H9 (cell line): ENCODE measurements at regions not wholly inside any gene's neighbourhood (a gene's known extent, or its start where the extent isn't known, plus 50 kb on each side); places are given as distances from the start of the nearest gene placed in this dataset.

Experiments used
- DNase-seq: peaks from one replicate; pipeline ENCODE4 v3.0.0-alpha.2; 2017
- H2AFZ ChIP-seq: one replicate; pipeline ENCODE4 v1.6.1; 2013; ENCODE audit warnings: mild to moderate bottlenecking, low read length, control low read depth, moderate library complexity
- H2AK5ac ChIP-seq: 2 replicates; pipeline ENCODE4 v1.6.1; 2013; ENCODE audit warnings: low read length, control low read depth, mixed read lengths; ENCODE audit not compliant: insufficient read length
- H2BK120ac ChIP-seq: one replicate; pipeline ENCODE4 v1.6.1; 2013; ENCODE audit warnings: low read depth, mild to moderate bottlenecking, low read length, control low read depth, inconsistent platforms; ENCODE audit not compliant: poor library complexity, severe bottlenecking
- H2BK12ac ChIP-seq: 2 replicates; pipeline ENCODE4 v1.6.1; 2013; ENCODE audit warnings: low read length, control low read depth, mixed read lengths, low read depth; ENCODE audit not compliant: insufficient read length
- H2BK15ac ChIP-seq: 2 replicates; pipeline ENCODE4 v1.6.1; 2013; ENCODE audit warnings: low read depth, low read length, control low read depth
- H2BK20ac ChIP-seq: one replicate; pipeline ENCODE4 v1.6.1; 2013; ENCODE audit warnings: low read depth, mild to moderate bottlenecking, low read length, control low read depth, inconsistent platforms; ENCODE audit not compliant: poor library complexity, severe bottlenecking
- H2BK5ac ChIP-seq: 2 replicates; pipeline ENCODE4 v1.6.1; 2013; ENCODE audit warnings: low read length, control low read depth, mixed read lengths; ENCODE audit not compliant: insufficient read length
- H3K14ac ChIP-seq: 2 replicates; pipeline ENCODE4 v1.6.1; 2013; ENCODE audit warnings: low read length, control low read depth; ENCODE audit not compliant: insufficient read depth
- H3K18ac ChIP-seq: 2 replicates; pipeline ENCODE4 v1.6.1; 2013; ENCODE audit warnings: low read depth, mild to moderate bottlenecking, mixed read lengths, low read length, control low read depth; ENCODE audit not compliant: insufficient read length
- H3K23ac ChIP-seq: 2 replicates; pipeline ENCODE4 v1.6.1; 2013; ENCODE audit warnings: low read length, control low read depth, mixed read lengths, low read depth; ENCODE audit not compliant: insufficient read length
- H3K23me2 ChIP-seq: 2 replicates; pipeline ENCODE4 v1.6.1; 2013; ENCODE audit warnings: low read depth, mild to moderate bottlenecking, mixed read lengths, low read length, control low read depth; ENCODE audit not compliant: insufficient read length, poor library complexity, severe bottlenecking
- H3K27ac ChIP-seq: 2 replicates; pipeline ENCODE4 v1.5.1; 2013; ENCODE audit warnings: low read length, control low read depth, mixed read lengths, low read depth; ENCODE audit not compliant: insufficient read length
- H3K27me3 ChIP-seq: 2 replicates; pipeline ENCODE4 v1.6.1; 2013; ENCODE audit warnings: low read length, control low read depth, inconsistent platforms; ENCODE audit not compliant: insufficient read depth
- H3K4ac ChIP-seq: 2 replicates; pipeline ENCODE4 v1.6.1; 2013; ENCODE audit warnings: low read depth, mild to moderate bottlenecking, control low read depth, inconsistent platforms, low read length, moderate library complexity
- H3K4me1 ChIP-seq: 2 replicates; pipeline ENCODE4 v1.6.1; 2013; ENCODE audit warnings: low read length, control low read depth, inconsistent platforms; ENCODE audit not compliant: insufficient read depth
- H3K4me2 ChIP-seq: 2 replicates; pipeline ENCODE4 v1.6.1; 2013; ENCODE audit warnings: low read length, control low read depth, mixed read lengths; ENCODE audit not compliant: insufficient read length, insufficient read depth
- H3K56ac ChIP-seq: 2 replicates; pipeline ENCODE4 v1.6.1; 2013; ENCODE audit warnings: low read depth, mild to moderate bottlenecking, mixed read lengths, low read length, control low read depth; ENCODE audit not compliant: insufficient read length
- H3K79me1 ChIP-seq: 2 replicates; pipeline ENCODE4 v1.6.1; 2013; ENCODE audit warnings: low read depth, mild to moderate bottlenecking, moderate library complexity, low read length, control low read depth, inconsistent platforms; ENCODE audit not compliant: insufficient read depth, poor library complexity, severe bottlenecking
- H3K79me2 ChIP-seq: 2 replicates; pipeline ENCODE4 v1.6.1; 2013; ENCODE audit warnings: low read length, control low read depth, inconsistent platforms; ENCODE audit not compliant: insufficient read depth
- H3K9ac ChIP-seq: 2 replicates; pipeline ENCODE4 v1.6.1; 2013; ENCODE audit warnings: low read length, control low read depth, mixed read lengths; ENCODE audit not compliant: insufficient read length; ENCODE audit errors: extremely low read depth
- H3K9me3 ChIP-seq: one replicate; pipeline ENCODE4 v1.6.1; 2013; ENCODE audit warnings: low read depth, low read length, inconsistent platforms; ENCODE audit not compliant: control insufficient read depth
- H3T11ph ChIP-seq: one replicate; pipeline ENCODE4 v1.6.1; 2013; ENCODE audit warnings: mild to moderate bottlenecking, low read length, control low read depth, inconsistent platforms
- H4K20me1 ChIP-seq: one replicate; pipeline ENCODE4 v1.6.1; 2013; ENCODE audit not compliant: control insufficient read depth, insufficient read length, insufficient read depth
- H4K5ac ChIP-seq: 2 replicates; pipeline ENCODE4 v1.6.1; 2013; ENCODE audit warnings: low read depth, mild to moderate bottlenecking, mixed read lengths, low read length, control low read depth; ENCODE audit not compliant: insufficient read length
- H4K8ac ChIP-seq: replicated peaks from 2 replicates; pipeline ENCODE4 v1.6.1; 2013; ENCODE audit warnings: low read length, control low read depth, mixed read lengths, low read depth; ENCODE audit not compliant: insufficient read length
- H4K91ac ChIP-seq: 2 replicates; pipeline ENCODE4 v1.6.1; 2013; ENCODE audit warnings: low read depth, mild to moderate bottlenecking, moderate library complexity, mixed read lengths, low read length, control low read depth; ENCODE audit not compliant: insufficient read length
- H3K27ac Mint-ChIP-seq, 3 experiments: 2 replicates in 2 of 3; 3 replicates in 1 of 3; pipeline ENCODE4 v1.8.0; 2020 to 2021; ENCODE audit warnings: mixed read lengths in 3 of 3, mild to moderate bottlenecking in 1 of 3, moderate library complexity in 1 of 3
- H3K27me3 Mint-ChIP-seq: 2 replicates; pipeline ENCODE4 v1.8.0; 2021; ENCODE audit warnings: low read depth, mild to moderate bottlenecking, moderate library complexity, mixed read lengths
- H3K36me3 Mint-ChIP-seq, 3 experiments: 2 replicates in 2 of 3; 3 replicates in 1 of 3; pipeline ENCODE4 v1.8.0; 2020 to 2021; ENCODE audit warnings: low read depth in 3 of 3, mixed read lengths in 3 of 3; ENCODE audit not compliant: insufficient read depth in 1 of 3
- H3K4me1 Mint-ChIP-seq, 2 experiments: 2 replicates each; pipeline ENCODE4 v1.8.0; 2020; ENCODE audit warnings: mixed read lengths in 2 of 2
- H3K4me3 Mint-ChIP-seq, 2 experiments: 2 replicates in 1 of 2; 3 replicates in 1 of 2; pipeline ENCODE4 v1.8.0; 2020 to 2021; ENCODE audit warnings: mild to moderate bottlenecking in 2 of 2, mixed read lengths in 2 of 2, moderate library complexity in 1 of 2
- H3K9me3 Mint-ChIP-seq, 2 experiments: 2 replicates in 1 of 2; 3 replicates in 1 of 2; pipeline ENCODE4 v1.8.0; 2020; ENCODE audit warnings: mild to moderate bottlenecking in 2 of 2, mixed read lengths in 2 of 2, moderate library complexity in 1 of 2
- WGBS: extraction: QIAGEN DNeasy Blood & Tissue Kit; methylation state at CpG from one replicate; pipeline ENCODE4 v1.1.7; 2013; ENCODE audit warnings: missing lambda C conversion rate, low lambda C conversion rate, mixed read lengths; ENCODE audit not compliant: insufficient read length; ENCODE audit errors: extremely low coverage; 5-methylcytosine and 5-hydroxymethylcytosine counted together
- TF ChIP-seq, protein P1 (sequence below): fragments of 200-600 bp; sonication (generic); conservative IDR thresholded peaks from 3 replicates; pipeline ENCODE4 v1.8.0; 2021; ENCODE audit warnings: antibody characterized with exemption, mild to moderate bottlenecking

DNA sequence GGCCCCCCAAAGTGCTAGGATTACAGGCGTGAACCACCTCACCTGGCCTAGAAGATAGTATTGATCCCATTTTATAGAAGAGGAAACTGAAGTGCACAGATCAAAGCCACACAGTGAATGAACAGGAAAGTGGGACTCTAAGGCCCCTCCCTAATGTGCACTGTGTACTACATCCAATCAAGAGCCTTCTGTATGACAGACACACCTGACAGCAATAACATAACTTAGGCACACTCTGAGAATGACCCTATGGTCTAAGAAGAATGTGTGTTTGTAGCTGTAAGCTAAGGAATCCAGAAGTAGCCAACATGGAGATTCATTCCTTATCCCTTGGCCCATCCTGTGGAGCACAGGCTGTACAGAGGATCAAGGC lies 271.2 kb downstream of the SMARCA2 start:
- Histone ChIP-seq H4K20me1 (no peaks in the 10 kb centered on the region), H3K23ac (no peak overlapping the region), H3K56ac (no peak overlapping the region), H4K8ac (no peak overlapping the region), H3K23me2 (no peaks in the 10 kb centered on the region), H2BK120ac (no peak overlapping the region), H2AFZ (no peak overlapping the region), H2AK5ac (no peak overlapping the region), H3K27ac (no peak overlapping the region), H3K79me2 (no peaks in the 10 kb centered on the region), H4K5ac (no peak overlapping the region), H3K4ac (no peak overlapping the region), H3K27me3 (no peaks in the 10 kb centered on the region), H3K9me3 (no peaks in the 10 kb centered on the region), H3K4me1 (peaks cover 14% of the 10 kb centered on the region), H3K79me1 (no peaks in the 10 kb centered on the region), H3T11ph (no peak overlapping the region), H4K91ac (no peak overlapping the region), H2BK20ac (no peak overlapping the region), H3K9ac (no peak overlapping the region), H3K4me2 (no peak overlapping the region), H2BK5ac (no peak overlapping the region), H3K14ac (no peak overlapping the region), H2BK12ac (no peak overlapping the region), H2BK15ac (no peak overlapping the region), H3K18ac (no peak overlapping the region)
- Mint-ChIP-seq H3K36me3 (peaks cover 0 to 16% (median 4%) of the 10 kb centered on the region in 3 experiments; a peak in 2 of 7 replicates), H3K9me3 (no peaks in the 10 kb centered on the region), H3K4me3 (no peak overlapping the region), H3K4me1 (peaks cover 40 to 44% of the 10 kb centered on the region in 2 experiments), H3K27me3 (no peaks in the 10 kb centered on the region), H3K27ac (peak overlapping the region in 2 of 3 experiments; percentile 79 to 96; a peak in 4 of 7 replicates)
- no peak for DNase-seq
- TF ChIP-seq, protein P1, sequence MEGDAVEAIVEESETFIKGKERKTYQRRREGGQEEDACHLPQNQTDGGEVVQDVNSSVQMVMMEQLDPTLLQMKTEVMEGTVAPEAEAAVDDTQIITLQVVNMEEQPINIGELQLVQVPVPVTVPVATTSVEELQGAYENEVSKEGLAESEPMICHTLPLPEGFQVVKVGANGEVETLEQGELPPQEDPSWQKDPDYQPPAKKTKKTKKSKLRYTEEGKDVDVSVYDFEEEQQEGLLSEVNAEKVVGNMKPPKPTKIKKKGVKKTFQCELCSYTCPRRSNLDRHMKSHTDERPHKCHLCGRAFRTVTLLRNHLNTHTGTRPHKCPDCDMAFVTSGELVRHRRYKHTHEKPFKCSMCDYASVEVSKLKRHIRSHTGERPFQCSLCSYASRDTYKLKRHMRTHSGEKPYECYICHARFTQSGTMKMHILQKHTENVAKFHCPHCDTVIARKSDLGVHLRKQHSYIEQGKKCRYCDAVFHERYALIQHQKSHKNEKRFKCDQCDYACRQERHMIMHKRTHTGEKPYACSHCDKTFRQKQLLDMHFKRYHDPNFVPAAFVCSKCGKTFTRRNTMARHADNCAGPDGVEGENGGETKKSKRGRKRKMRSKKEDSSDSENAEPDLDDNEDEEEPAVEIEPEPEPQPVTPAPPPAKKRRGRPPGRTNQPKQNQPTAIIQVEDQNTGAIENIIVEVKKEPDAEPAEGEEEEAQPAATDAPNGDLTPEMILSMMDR = no peak
- WGBS = no CpG with 5 or more reads among the region's 1 CpG
